ENCODE measurements at regions not wholly inside any gene's neighbourhood (a gene's known extent, or its start where the extent isn't known, plus 50 kb on each side); places are given as distances from the start of the nearest gene placed in this dataset.

DNA sequence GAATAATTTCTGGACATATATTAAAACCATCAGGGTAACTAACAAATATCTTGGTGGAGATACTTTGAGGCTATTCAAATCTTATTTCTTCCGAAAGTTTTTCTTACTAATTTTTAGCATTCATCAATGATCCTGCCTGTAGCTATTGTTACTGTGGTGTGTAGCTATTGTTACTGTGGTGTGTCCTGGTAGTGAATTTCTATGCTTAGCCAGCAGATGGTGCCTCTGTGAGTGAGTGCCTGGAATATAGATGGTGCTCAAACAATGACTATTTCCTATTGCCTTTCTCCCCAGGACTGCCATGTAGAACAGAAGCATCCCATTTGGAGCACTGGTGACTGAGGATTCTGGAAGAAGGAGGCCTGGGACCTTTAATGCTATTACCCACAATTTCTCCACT is 245.7 kb downstream of the CCSER2 start:
- no peak overlapping the region for H3K4me3 Mint-ChIP-seq
- H3K27ac Mint-ChIP-seq = no peak overlapping the region
- H3K4me1 ChIP-seq (ENCODE audit: insufficient read depth) = peaks cover under 1% of the 10 kb centered on the region; the same call in 1 of the 2 replicates
- no peaks in the 10 kb centered on the region for H3K79me2 ChIP-seq (replicated peaks; ENCODE audit: insufficient read depth)
- H3K4me2 ChIP-seq = no peak overlapping the region
- no peaks in the 10 kb centered on the region; the same call in 2 of the 3 replicates for H3K4me1 Mint-ChIP-seq
- H3K27me3 Mint-ChIP-seq (ENCODE audit: insufficient read depth, low read depth, poor library complexity) = no peaks in the 10 kb centered on the region
- H3K36me3 ChIP-seq (ENCODE audit: insufficient read depth) = no peaks in the 10 kb centered on the region
- DNase-seq (ENCODE audit: low spot score) = peak; percentile 34
- H3K4me3 ChIP-seq = no peak overlapping the region
- H3K27ac ChIP-seq (ENCODE audit: low read depth) = no peak overlapping the region
- peaks cover 16% of the 10 kb centered on the region for H3K9me3 Mint-ChIP-seq
- peak; percentile 89 for ATAC-seq
- no peak overlapping the region for H2AFZ ChIP-seq
- H3K9me2 ChIP-seq (ENCODE audit: insufficient read depth) = no peaks in the 10 kb centered on the region
- H3K27me3 ChIP-seq (ENCODE audit: insufficient read depth) = no peaks in the 10 kb centered on the region
- peaks cover 12% of the 10 kb centered on the region for H3K36me3 Mint-ChIP-seq (ENCODE audit: low read depth)
- no peaks in the 10 kb centered on the region for H4K20me1 ChIP-seq (replicated peaks; ENCODE audit: insufficient read depth)
- TF ChIP-seq, protein P1, sequence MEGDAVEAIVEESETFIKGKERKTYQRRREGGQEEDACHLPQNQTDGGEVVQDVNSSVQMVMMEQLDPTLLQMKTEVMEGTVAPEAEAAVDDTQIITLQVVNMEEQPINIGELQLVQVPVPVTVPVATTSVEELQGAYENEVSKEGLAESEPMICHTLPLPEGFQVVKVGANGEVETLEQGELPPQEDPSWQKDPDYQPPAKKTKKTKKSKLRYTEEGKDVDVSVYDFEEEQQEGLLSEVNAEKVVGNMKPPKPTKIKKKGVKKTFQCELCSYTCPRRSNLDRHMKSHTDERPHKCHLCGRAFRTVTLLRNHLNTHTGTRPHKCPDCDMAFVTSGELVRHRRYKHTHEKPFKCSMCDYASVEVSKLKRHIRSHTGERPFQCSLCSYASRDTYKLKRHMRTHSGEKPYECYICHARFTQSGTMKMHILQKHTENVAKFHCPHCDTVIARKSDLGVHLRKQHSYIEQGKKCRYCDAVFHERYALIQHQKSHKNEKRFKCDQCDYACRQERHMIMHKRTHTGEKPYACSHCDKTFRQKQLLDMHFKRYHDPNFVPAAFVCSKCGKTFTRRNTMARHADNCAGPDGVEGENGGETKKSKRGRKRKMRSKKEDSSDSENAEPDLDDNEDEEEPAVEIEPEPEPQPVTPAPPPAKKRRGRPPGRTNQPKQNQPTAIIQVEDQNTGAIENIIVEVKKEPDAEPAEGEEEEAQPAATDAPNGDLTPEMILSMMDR (conservative IDR thresholded peaks at IDR 0.05; ENCODE audit: low read depth in 2 of 2) = peak; percentile 44 to 66
- no peak for TF ChIP-seq ZNF114 (CRISPR knock-in tag; IDR thresholded peaks at IDR 0.05)
- H3F3A ChIP-seq (replicated peaks; ENCODE audit: low read depth) = no peaks in the 10 kb centered on the region

DNA sequence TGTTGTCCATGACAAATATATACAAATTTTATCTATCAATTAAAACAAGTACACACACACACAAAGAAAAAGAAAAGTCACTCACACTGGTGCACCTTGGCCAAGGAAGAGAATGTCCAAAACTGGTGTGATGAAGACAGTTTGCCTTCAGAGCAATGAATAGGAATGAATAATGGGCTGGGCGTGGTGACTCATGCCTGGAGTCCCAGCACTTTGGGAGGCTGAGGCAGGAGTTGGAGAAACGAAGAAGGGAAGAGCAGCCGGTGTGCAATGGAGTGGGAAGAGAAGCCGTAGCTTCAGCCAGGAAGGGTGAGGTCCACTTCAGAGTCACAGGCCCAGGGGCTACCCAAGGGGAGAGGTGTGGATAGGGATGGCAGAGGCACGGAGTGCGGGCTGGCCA is 253.6 kb downstream of the CCSER2 start:
- Histone ChIP-seq H3K4me1 (ENCODE audit: insufficient read depth) (peaks cover 4% of the 10 kb centered on the region; the same call in 1 of the 2 replicates), H3F3A (replicated peaks; ENCODE audit: low read depth) (no peaks in the 10 kb centered on the region), H2AFZ (no peak overlapping the region), H3K4me2 (no peak overlapping the region), H3K4me3 (no peak overlapping the region), H3K36me3 (ENCODE audit: insufficient read depth) (no peaks in the 10 kb centered on the region), H3K79me2 (replicated peaks; ENCODE audit: insufficient read depth) (no peaks in the 10 kb centered on the region), H3K9me2 (ENCODE audit: insufficient read depth) (no peaks in the 10 kb centered on the region), H3K27me3 (ENCODE audit: insufficient read depth) (no peaks in the 10 kb centered on the region), H4K20me1 (replicated peaks; ENCODE audit: insufficient read depth) (no peaks in the 10 kb centered on the region), H3K27ac (ENCODE audit: low read depth) (no peak overlapping the region)
- H3K4me3 Mint-ChIP-seq = no peak overlapping the region
- H3K9me3 Mint-ChIP-seq = no peaks in the 10 kb centered on the region
- ATAC-seq = no peak
- no peaks in the 10 kb centered on the region for H3K36me3 Mint-ChIP-seq (ENCODE audit: low read depth)
- H3K4me1 Mint-ChIP-seq = peaks cover 10% of the 10 kb centered on the region
- no peak for DNase-seq (ENCODE audit: low spot score)
- peaks cover 7% of the 10 kb centered on the region for H3K27me3 Mint-ChIP-seq (ENCODE audit: insufficient read depth, low read depth, poor library complexity)
- no peak overlapping the region for H3K27ac Mint-ChIP-seq
- no peak for TF ChIP-seq JUNB (IDR thresholded peaks at IDR 0.05; ENCODE audit: unreplicated experiment)
- TF ChIP-seq, protein P2, sequence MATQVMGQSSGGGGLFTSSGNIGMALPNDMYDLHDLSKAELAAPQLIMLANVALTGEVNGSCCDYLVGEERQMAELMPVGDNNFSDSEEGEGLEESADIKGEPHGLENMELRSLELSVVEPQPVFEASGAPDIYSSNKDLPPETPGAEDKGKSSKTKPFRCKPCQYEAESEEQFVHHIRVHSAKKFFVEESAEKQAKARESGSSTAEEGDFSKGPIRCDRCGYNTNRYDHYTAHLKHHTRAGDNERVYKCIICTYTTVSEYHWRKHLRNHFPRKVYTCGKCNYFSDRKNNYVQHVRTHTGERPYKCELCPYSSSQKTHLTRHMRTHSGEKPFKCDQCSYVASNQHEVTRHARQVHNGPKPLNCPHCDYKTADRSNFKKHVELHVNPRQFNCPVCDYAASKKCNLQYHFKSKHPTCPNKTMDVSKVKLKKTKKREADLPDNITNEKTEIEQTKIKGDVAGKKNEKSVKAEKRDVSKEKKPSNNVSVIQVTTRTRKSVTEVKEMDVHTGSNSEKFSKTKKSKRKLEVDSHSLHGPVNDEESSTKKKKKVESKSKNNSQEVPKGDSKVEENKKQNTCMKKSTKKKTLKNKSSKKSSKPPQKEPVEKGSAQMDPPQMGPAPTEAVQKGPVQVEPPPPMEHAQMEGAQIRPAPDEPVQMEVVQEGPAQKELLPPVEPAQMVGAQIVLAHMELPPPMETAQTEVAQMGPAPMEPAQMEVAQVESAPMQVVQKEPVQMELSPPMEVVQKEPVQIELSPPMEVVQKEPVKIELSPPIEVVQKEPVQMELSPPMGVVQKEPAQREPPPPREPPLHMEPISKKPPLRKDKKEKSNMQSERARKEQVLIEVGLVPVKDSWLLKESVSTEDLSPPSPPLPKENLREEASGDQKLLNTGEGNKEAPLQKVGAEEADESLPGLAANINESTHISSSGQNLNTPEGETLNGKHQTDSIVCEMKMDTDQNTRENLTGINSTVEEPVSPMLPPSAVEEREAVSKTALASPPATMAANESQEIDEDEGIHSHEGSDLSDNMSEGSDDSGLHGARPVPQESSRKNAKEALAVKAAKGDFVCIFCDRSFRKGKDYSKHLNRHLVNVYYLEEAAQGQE (IDR thresholded peaks at IDR 0.05; ENCODE audit: unreplicated experiment) = no peak
- TF ChIP-seq, protein P3, sequence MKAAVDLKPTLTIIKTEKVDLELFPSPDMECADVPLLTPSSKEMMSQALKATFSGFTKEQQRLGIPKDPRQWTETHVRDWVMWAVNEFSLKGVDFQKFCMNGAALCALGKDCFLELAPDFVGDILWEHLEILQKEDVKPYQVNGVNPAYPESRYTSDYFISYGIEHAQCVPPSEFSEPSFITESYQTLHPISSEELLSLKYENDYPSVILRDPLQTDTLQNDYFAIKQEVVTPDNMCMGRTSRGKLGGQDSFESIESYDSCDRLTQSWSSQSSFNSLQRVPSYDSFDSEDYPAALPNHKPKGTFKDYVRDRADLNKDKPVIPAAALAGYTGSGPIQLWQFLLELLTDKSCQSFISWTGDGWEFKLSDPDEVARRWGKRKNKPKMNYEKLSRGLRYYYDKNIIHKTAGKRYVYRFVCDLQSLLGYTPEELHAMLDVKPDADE (IDR thresholded peaks at IDR 0.05) = no peak
- no peak for TF ChIP-seq NANOG (IDR thresholded peaks at IDR 0.05; ENCODE audit: borderline replicate concordance)
- TF ChIP-seq EZH2phosphoT487 (IDR thresholded peaks at IDR 0.05; ENCODE audit: unreplicated experiment) = no peak
- no peak for TF ChIP-seq STAT1 (IDR thresholded peaks at IDR 0.05; ENCODE audit: unreplicated experiment)
- TF ChIP-seq POLR2AphosphoS5 (IDR thresholded peaks at IDR 0.05; ENCODE audit: low read depth) = no peak
- TF ChIP-seq, protein P1 (conservative IDR thresholded peaks at IDR 0.05; ENCODE audit: low read depth in 2 of 2) = no peak
- TF ChIP-seq ZNF114 (CRISPR knock-in tag; IDR thresholded peaks at IDR 0.05) = no peak
- TF ChIP-seq EZH2 (IDR thresholded peaks at IDR 0.05; ENCODE audit: low read depth, unreplicated experiment) = no peak

Data from GM23338 (cell line).